ENCODE measurements at regions not wholly inside any gene's neighbourhood (a gene's known extent, or its start where the extent isn't known, plus 50 kb on each side); places are given as distances from the start of the nearest gene placed in this dataset.

GRCh38 chr14:26992403-26993115 lies 394.7 kb upstream of the NOVA1 start:
- Histone ChIP-seq H3K4me1 (no peaks in the 10 kb centered on the region), H3K27me3 (no peaks in the 10 kb centered on the region), H3K27ac (no peak overlapping the region), H3K4me3 (replicated peaks in 1 of 3) (no peak overlapping the region), H3K36me3 (no peaks in the 10 kb centered on the region), H3K9me3 (no peaks in the 10 kb centered on the region)
- DNase-seq = no peak
- no peak for TF ChIP-seq POLR2A (IDR thresholded peaks at IDR 0.05)
- TF ChIP-seq, protein P1, sequence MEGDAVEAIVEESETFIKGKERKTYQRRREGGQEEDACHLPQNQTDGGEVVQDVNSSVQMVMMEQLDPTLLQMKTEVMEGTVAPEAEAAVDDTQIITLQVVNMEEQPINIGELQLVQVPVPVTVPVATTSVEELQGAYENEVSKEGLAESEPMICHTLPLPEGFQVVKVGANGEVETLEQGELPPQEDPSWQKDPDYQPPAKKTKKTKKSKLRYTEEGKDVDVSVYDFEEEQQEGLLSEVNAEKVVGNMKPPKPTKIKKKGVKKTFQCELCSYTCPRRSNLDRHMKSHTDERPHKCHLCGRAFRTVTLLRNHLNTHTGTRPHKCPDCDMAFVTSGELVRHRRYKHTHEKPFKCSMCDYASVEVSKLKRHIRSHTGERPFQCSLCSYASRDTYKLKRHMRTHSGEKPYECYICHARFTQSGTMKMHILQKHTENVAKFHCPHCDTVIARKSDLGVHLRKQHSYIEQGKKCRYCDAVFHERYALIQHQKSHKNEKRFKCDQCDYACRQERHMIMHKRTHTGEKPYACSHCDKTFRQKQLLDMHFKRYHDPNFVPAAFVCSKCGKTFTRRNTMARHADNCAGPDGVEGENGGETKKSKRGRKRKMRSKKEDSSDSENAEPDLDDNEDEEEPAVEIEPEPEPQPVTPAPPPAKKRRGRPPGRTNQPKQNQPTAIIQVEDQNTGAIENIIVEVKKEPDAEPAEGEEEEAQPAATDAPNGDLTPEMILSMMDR (IDR thresholded peaks at IDR 0.05) = no peak
- intact Hi-C loops (cut with DNase I) = no loop called here
- WGBS, 2 donors = 83 to 93% methylated on average over 3 of the region's 3 CpGs

DNA sequence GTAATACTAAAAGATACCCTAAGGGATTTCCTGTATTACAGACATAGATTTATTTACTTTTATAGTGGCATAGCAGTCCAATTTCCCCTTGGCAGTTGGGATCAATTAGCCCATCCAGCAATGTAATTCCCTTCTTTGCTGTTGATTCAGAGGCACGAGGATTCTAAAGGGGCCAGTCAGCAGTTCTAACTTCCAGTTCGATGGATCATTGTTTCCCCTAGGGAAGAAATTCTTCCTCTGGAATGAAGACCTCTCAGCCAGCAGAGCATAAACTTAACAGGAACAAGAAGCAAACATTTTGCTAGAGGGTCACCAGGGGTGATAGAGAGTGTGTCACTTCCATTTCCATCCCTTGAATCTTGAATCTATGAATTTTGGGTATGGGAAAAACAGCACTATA lies 395.7 kb upstream of the NOVA1 start:
- H3K27me3 ChIP-seq = no peaks in the 10 kb centered on the region
- H3K4me3 ChIP-seq (replicated peaks in 1 of 3) = no peak overlapping the region
- intact Hi-C loops (cut with DNase I) = no loop called here
- H3K36me3 ChIP-seq = no peaks in the 10 kb centered on the region
- H3K9me3 ChIP-seq = no peaks in the 10 kb centered on the region
- WGBS, 2 donors = 38 to 64% methylated on average over 2 of the region's 2 CpGs
- H3K27ac ChIP-seq = no peak overlapping the region
- no peak for DNase-seq
- no peak for TF ChIP-seq POLR2A (IDR thresholded peaks at IDR 0.05)
- TF ChIP-seq, protein P1 (IDR thresholded peaks at IDR 0.05) = no peak
- no peaks in the 10 kb centered on the region for H3K4me1 ChIP-seq

DNA sequence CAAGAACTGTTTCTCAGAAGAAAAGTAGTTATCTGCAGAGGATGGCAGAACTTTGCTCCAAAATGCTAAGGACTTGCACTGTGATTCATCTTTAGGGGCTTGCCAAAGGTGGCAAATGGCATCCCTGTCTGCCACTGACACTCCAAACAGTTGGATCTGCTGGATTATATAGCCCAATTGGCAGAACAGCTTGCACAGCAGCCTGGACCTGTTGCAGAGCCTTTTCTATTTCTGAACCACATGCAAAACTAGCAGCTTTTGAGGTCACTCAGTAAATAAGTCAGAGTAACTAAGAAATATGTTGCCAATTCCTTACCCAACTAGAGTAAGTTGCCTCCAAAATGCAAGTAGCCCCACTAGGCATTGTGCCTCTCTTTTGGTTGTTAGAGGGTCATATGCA lies 397.5 kb upstream of the NOVA1 start:
- H3K4me3 ChIP-seq (replicated peaks in 1 of 3) = no peak overlapping the region

DNA sequence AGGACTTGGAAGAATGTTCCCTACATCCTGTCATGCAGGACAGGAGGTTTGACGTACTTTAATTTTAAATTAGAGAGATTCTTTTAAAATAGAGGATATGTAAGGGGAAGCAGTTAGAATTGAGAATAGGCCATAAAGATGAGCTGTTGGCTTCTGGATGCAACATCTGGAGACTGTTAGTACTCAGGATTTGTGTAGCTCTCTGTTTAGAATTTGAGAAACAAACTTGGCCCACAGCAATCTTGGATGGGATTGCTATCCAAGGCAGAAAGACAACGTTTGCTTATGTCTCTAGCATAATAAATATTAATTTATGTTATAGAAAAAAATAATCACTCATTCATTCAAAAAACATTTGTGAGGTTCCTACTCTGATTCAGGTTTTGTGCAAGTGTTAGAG lies 398.4 kb upstream of the NOVA1 start:
- Histone ChIP-seq H3K9me3 (no peaks in the 10 kb centered on the region), H3K27me3 (no peaks in the 10 kb centered on the region), H3K27ac (no peak overlapping the region), H3K36me3 (no peaks in the 10 kb centered on the region), H3K4me3 (replicated peaks in 1 of 3) (no peak overlapping the region), H3K4me1 (no peaks in the 10 kb centered on the region)
- TF ChIP-seq, protein P1 (IDR thresholded peaks at IDR 0.05) = no peak
- no peak for TF ChIP-seq POLR2A (IDR thresholded peaks at IDR 0.05)
- WGBS, 2 donors = 65 to 66% methylated on average over 2 of the region's 2 CpGs
- intact Hi-C loops (cut with DNase I) = no loop called here
- no peak for DNase-seq

More for the DNA sequence above, 397.5 kb upstream of the NOVA1 start:
- intact Hi-C loops (cut with DNase I) = no loop called here
- DNase-seq = no peak
- Histone ChIP-seq H3K9me3 (no peaks in the 10 kb centered on the region), H3K27ac (no peak overlapping the region), H3K36me3 (no peaks in the 10 kb centered on the region), H3K4me1 (no peaks in the 10 kb centered on the region), H3K27me3 (no peaks in the 10 kb centered on the region)
- TF ChIP-seq, protein P1 (IDR thresholded peaks at IDR 0.05) = no peak
- TF ChIP-seq POLR2A (IDR thresholded peaks at IDR 0.05) = no peak

GRCh38 chr14:27002179-27002578 lies 404.3 kb upstream of the NOVA1 start:
- intact Hi-C loops (cut with DNase I) = no loop called here
- no peaks in the 10 kb centered on the region for H3K9me3 ChIP-seq
- no peaks in the 10 kb centered on the region for H3K4me1 ChIP-seq
- no peak for TF ChIP-seq POLR2A (IDR thresholded peaks at IDR 0.05)
- TF ChIP-seq, protein P1 (IDR thresholded peaks at IDR 0.05) = no peak
- no peaks in the 10 kb centered on the region for H3K27me3 ChIP-seq
- no peaks in the 10 kb centered on the region for H3K36me3 ChIP-seq
- H3K4me3 ChIP-seq (replicated peaks in 1 of 3) = no peak overlapping the region
- 93 to 96% methylated on average over 2 of the region's 2 CpGs for WGBS, 2 donors
- H3K27ac ChIP-seq = no peak overlapping the region
- DNase-seq = no peak

All from thyroid gland (tissue), 4 donors.